Caco-2 (cell line): ENCODE measurements at regions not wholly inside any gene's neighbourhood (a gene's known extent, or its start where the extent isn't known, plus 50 kb on each side); places are given as distances from the start of the nearest gene placed in this dataset.

Experiments
- BruUV-seq: library from RNA; stranded (reverse); fragments of 400-500 nt; replicated peaks from 2 replicates; lab custom pipeline; 2021; lab: Mats Ljungman, UMichigan
- CTCF ChIA-PET: fragments of 300-600 bp; sonication (Branson Sonifier 250); formaldehyde crosslinking; loops from one replicate; lab custom pipeline; 2022; ENCODE audit warnings: antibody characterized with exemption; lab: Charles Lee
- POLR2A ChIA-PET: fragments of 300-600 bp; sonication (Branson Sonifier 250); formaldehyde crosslinking; loops from one replicate; lab custom pipeline; 2022; ENCODE audit warnings: antibody characterized with exemption; lab: Charles Lee
- DNase-seq, 2 experiments: peaks; one replicate each; pipeline versions ENCODE4 v3.0.0 to v3.0.0-alpha.2; 2020 to 2022
- H3K27me3 ChIP-seq: replicated peaks from 2 replicates; pipeline ENCODE4 v1.6.0; 2011; ENCODE audit warnings: low read length; ENCODE audit not compliant: control insufficient read depth, insufficient read depth
- H3K36me3 ChIP-seq: 2 replicates; pipeline ENCODE4 v1.5.1; 2011; ENCODE audit warnings: low read length; ENCODE audit not compliant: control insufficient read depth, insufficient read depth
- H3K4me1 ChIP-seq: fragments of 250-450 bp; sonication (Bioruptor Pico); 2 replicates; pipeline ENCODE4 v1.5.1; 2020; ENCODE audit warnings: mild to moderate bottlenecking
- H3K4me3 ChIP-seq: 2 replicates; pipeline ENCODE4 v1.5.1; 2011; ENCODE audit warnings: low read depth, mild to moderate bottlenecking, control low read depth, low read length
- H3K9me3 ChIP-seq: fragments of 250-450 bp; sonication (Bioruptor Pico); 2 replicates; pipeline ENCODE4 v1.5.1; 2020; ENCODE audit warnings: mild to moderate bottlenecking, moderate library complexity
- H3K27ac Mint-ChIP-seq: one replicate; pipeline ENCODE4 v1.8.0; 2022; ENCODE audit warnings: mixed read lengths; ENCODE audit not compliant: unreplicated experiment
- H3K27me3 Mint-ChIP-seq: one replicate; pipeline ENCODE4 v1.8.0; 2022; ENCODE audit warnings: mixed read lengths; ENCODE audit not compliant: insufficient read depth, unreplicated experiment
- H3K36me3 Mint-ChIP-seq: one replicate; pipeline ENCODE4 v1.8.0; 2022; ENCODE audit warnings: mild to moderate bottlenecking, mixed read lengths; ENCODE audit not compliant: insufficient read depth, unreplicated experiment
- H3K4me1 Mint-ChIP-seq: one replicate; pipeline ENCODE4 v1.8.0; 2022; ENCODE audit warnings: low read depth, mixed read lengths; ENCODE audit not compliant: unreplicated experiment
- H3K4me3 Mint-ChIP-seq: one replicate; pipeline ENCODE4 v1.8.0; 2022; ENCODE audit warnings: mild to moderate bottlenecking, moderate library complexity, mixed read lengths; ENCODE audit not compliant: unreplicated experiment
- H3K9me3 Mint-ChIP-seq: one replicate; pipeline ENCODE4 v1.8.0; 2022; ENCODE audit warnings: mixed read lengths; ENCODE audit not compliant: unreplicated experiment
- CTCF ChIP-seq, 2 experiments: fragments of 200-600 bp in 1 of 2; IDR thresholded peaks; 1 replicate in 1 of 2; 2 replicates in 1 of 2; pipeline versions ENCODE4 v1.5.1 to v1.8.0; 2011 to 2022; ENCODE audit warnings: antibody characterized with exemption in 1 of 2, control low read depth in 1 of 2, inconsistent platforms in 1 of 2, low read depth in 1 of 2, low read length in 1 of 2, mild to moderate bottlenecking in 1 of 2, moderate library complexity in 1 of 2; ENCODE audit not compliant: insufficient read depth in 1 of 2, severe bottlenecking in 1 of 2, unreplicated experiment in 1 of 2
- intact Hi-C: fragments of 100-400 bp; cut with micrococcal nuclease; formaldehyde crosslinking; loops from one replicate; pipeline ENCODE4 v1.10.0; 2022; ENCODE audit not compliant: unreplicated experiment

- H3K4me1 Mint-ChIP-seq = no peaks in the 10 kb centered on the region
Observed at GRCh38 chr3:28835249-28835648, 445.6 kb upstream of the RBMS3 start.

GRCh38 chr3:28835751-28836150 lies 445.1 kb upstream of the RBMS3 start:
- no peaks in the 10 kb centered on the region for H3K9me3 ChIP-seq
- no TSS peak for BruUV-seq
- no peaks in the 10 kb centered on the region for H3K27me3 ChIP-seq
- DNase-seq = no peak
- POLR2A ChIA-PET = no interaction called here
- no peaks in the 10 kb centered on the region for H3K4me1 ChIP-seq
- intact Hi-C loops = no loop called here
- Mint-ChIP-seq H3K27me3 (no peaks in the 10 kb centered on the region), H3K27ac (no peak overlapping the region), H3K9me3 (no peaks in the 10 kb centered on the region), H3K4me1 (no peaks in the 10 kb centered on the region), H3K36me3 (no peaks in the 10 kb centered on the region), H3K4me3 (no peak overlapping the region)
- H3K4me3 ChIP-seq = no peak overlapping the region
- no peak for TF ChIP-seq CTCF (IDR thresholded peaks at IDR 0.05; ENCODE audit: insufficient read depth in 1 of 2, low read depth in 1 of 2, low read length in 1 of 2, severe bottlenecking in 1 of 2, unreplicated experiment in 1 of 2)
- H3K36me3 ChIP-seq = no peaks in the 10 kb centered on the region
- CTCF ChIA-PET = no interaction called here

More at GRCh38 chr3:28835249-28835648, 445.6 kb upstream of the RBMS3 start:
- H3K9me3 ChIP-seq = no peaks in the 10 kb centered on the region
- H3K4me3 ChIP-seq = no peak overlapping the region
- no peaks in the 10 kb centered on the region for H3K36me3 ChIP-seq
- no peaks in the 10 kb centered on the region for H3K27me3 ChIP-seq
- no peak for DNase-seq
- no peaks in the 10 kb centered on the region for H3K9me3 Mint-ChIP-seq
- intact Hi-C loops = no loop called here
- no peak for TF ChIP-seq CTCF (IDR thresholded peaks at IDR 0.05; ENCODE audit: insufficient read depth in 1 of 2, low read depth in 1 of 2, low read length in 1 of 2, severe bottlenecking in 1 of 2, unreplicated experiment in 1 of 2)
- POLR2A ChIA-PET = no interaction called here
- no peaks in the 10 kb centered on the region for H3K27me3 Mint-ChIP-seq
- no peaks in the 10 kb centered on the region for H3K36me3 Mint-ChIP-seq
- H3K4me1 ChIP-seq = no peaks in the 10 kb centered on the region
- H3K4me3 Mint-ChIP-seq = no peak overlapping the region
- no TSS peak for BruUV-seq
- CTCF ChIA-PET = no interaction called here
- H3K27ac Mint-ChIP-seq = no peak overlapping the region

- no TSS peak for BruUV-seq
- no peaks in the 10 kb centered on the region for H3K9me3 ChIP-seq
- intact Hi-C loops = no loop called here
- no peak for TF ChIP-seq CTCF (IDR thresholded peaks at IDR 0.05; ENCODE audit: insufficient read depth in 1 of 2, low read depth in 1 of 2, low read length in 1 of 2, severe bottlenecking in 1 of 2, unreplicated experiment in 1 of 2)
- no peak overlapping the region for H3K4me3 ChIP-seq
- H3K27me3 Mint-ChIP-seq = no peaks in the 10 kb centered on the region
- no peaks in the 10 kb centered on the region for H3K9me3 Mint-ChIP-seq
- ChIA-PET POLR2A (no interaction called here), CTCF (no interaction called here)
- no peaks in the 10 kb centered on the region for H3K4me1 ChIP-seq
- no peaks in the 10 kb centered on the region for H3K36me3 ChIP-seq
- no peaks in the 10 kb centered on the region for H3K4me1 Mint-ChIP-seq
- H3K27ac Mint-ChIP-seq = no peak overlapping the region
- H3K36me3 Mint-ChIP-seq = no peaks in the 10 kb centered on the region
- no peaks in the 10 kb centered on the region for H3K27me3 ChIP-seq
- H3K4me3 Mint-ChIP-seq = no peak overlapping the region
- DNase-seq = no peak
Observed at GRCh38 chr3:28836199-28836598, 444.7 kb upstream of the RBMS3 start.
